Liver (tissue), 8 donors: ENCODE measurements at regions not wholly inside any gene's neighbourhood (a gene's known extent, or its start where the extent isn't known, plus 50 kb on each side); places are given as distances from the start of the nearest gene placed in this dataset.

ENCODE experiments used
- DNase-seq: peaks from one replicate; pipeline ENCODE4 v3.0.0-alpha.2; 2017; ENCODE audit warnings: low spot score
- H3K27ac ChIP-seq, 2 donors: one replicate each; pipeline ENCODE4 v1.7.0; 2013; ENCODE audit warnings: inconsistent platforms in 2 of 2, low read length in 2 of 2, control low read depth in 1 of 2, low read depth in 1 of 2, mild to moderate bottlenecking in 1 of 2
- H3K27me3 ChIP-seq, 4 donors: one replicate each; pipeline versions ENCODE4 v1.6.1 to v1.7.0; 2013; ENCODE audit warnings: low read length in 3 of 4, inconsistent platforms in 1 of 4, mild to moderate bottlenecking in 1 of 4, moderate library complexity in 1 of 4; ENCODE audit not compliant: control insufficient read depth in 4 of 4, insufficient read depth in 4 of 4
- H3K36me3 ChIP-seq, 4 donors: one replicate each; pipeline versions ENCODE4 v1.6.1 to v1.7.0; 2013; ENCODE audit warnings: low read length in 3 of 4, mild to moderate bottlenecking in 3 of 4, low read depth in 1 of 4, moderate library complexity in 1 of 4; ENCODE audit not compliant: control insufficient read depth in 4 of 4, insufficient read depth in 3 of 4
- H3K4me1 ChIP-seq, 4 donors: one replicate each; pipeline versions ENCODE4 v1.6.1 to v1.7.0; 2013; ENCODE audit warnings: low read length in 3 of 4, mild to moderate bottlenecking in 3 of 4, moderate library complexity in 1 of 4; ENCODE audit not compliant: control insufficient read depth in 4 of 4, insufficient read depth in 4 of 4
- H3K4me3 ChIP-seq, 3 donors: one replicate each; pipeline versions ENCODE4 v1.6.1 to v1.7.0; 2013; ENCODE audit warnings: low read length in 3 of 3, control low read depth in 1 of 3, low read depth in 1 of 3, mild to moderate bottlenecking in 1 of 3
- H3K9ac ChIP-seq, 2 donors: one replicate each; pipeline ENCODE4 v1.7.0; 2013; ENCODE audit warnings: low read length in 2 of 2, mild to moderate bottlenecking in 2 of 2, moderate library complexity in 2 of 2, control low read depth in 1 of 2, low read depth in 1 of 2
- H3K9me3 ChIP-seq, 4 donors: one replicate each; pipeline versions ENCODE4 v1.6.1 to v1.7.0; 2013; ENCODE audit warnings: low read length in 3 of 4; ENCODE audit not compliant: control insufficient read depth in 4 of 4
- EGR1 ChIP-seq, 2 donors: IDR thresholded peaks; 2 replicates each; pipeline ENCODE4 v1.6.1; 2016 to 2018; ENCODE audit warnings: antibody characterized with exemption in 2 of 2, low read depth in 2 of 2
- FOXA1 ChIP-seq: IDR thresholded peaks from 2 replicates; pipeline ENCODE4 v1.6.1; 2016; ENCODE audit warnings: antibody characterized with exemption
- FOXA2 ChIP-seq: IDR thresholded peaks from 2 replicates; pipeline ENCODE4 v1.6.1; 2016; ENCODE audit warnings: antibody characterized with exemption
- GABPA ChIP-seq, 2 donors: IDR thresholded peaks in 1 of 2; conservative IDR thresholded peaks in 1 of 2; 2 replicates each; pipeline ENCODE4 v1.6.1; 2016; ENCODE audit warnings: antibody characterized with exemption in 2 of 2, mild to moderate bottlenecking in 1 of 2, moderate library complexity in 1 of 2
- HNF4A ChIP-seq, 2 donors: conservative IDR thresholded peaks; 2 replicates each; pipeline ENCODE4 v1.6.1; 2016; ENCODE audit warnings: antibody characterized with exemption in 2 of 2, mild to moderate bottlenecking in 2 of 2
- HNF4G ChIP-seq: IDR thresholded peaks from 2 replicates; pipeline ENCODE4 v1.6.1; 2016; ENCODE audit warnings: antibody characterized with exemption
- JUND ChIP-seq, 2 donors: IDR thresholded peaks; 2 replicates each; pipeline ENCODE4 v1.6.1; 2016; ENCODE audit warnings: antibody characterized with exemption in 2 of 2
- NR2F2 ChIP-seq: IDR thresholded peaks from 2 replicates; pipeline ENCODE4 v1.6.1; 2016; ENCODE audit warnings: antibody characterized with exemption
- RAD21 ChIP-seq, 2 donors: IDR thresholded peaks; 2 replicates each; pipeline ENCODE4 v1.6.1; 2016; ENCODE audit warnings: antibody characterized with exemption in 2 of 2, mild to moderate bottlenecking in 2 of 2
- REST ChIP-seq: IDR thresholded peaks from 2 replicates; pipeline ENCODE4 v1.6.1; 2016; ENCODE audit warnings: antibody characterized with exemption, mild to moderate bottlenecking
- RXRA ChIP-seq, 2 donors: IDR thresholded peaks; 2 replicates each; pipeline ENCODE4 v1.6.1; 2017 to 2018; ENCODE audit warnings: antibody characterized with exemption in 2 of 2, mild to moderate bottlenecking in 1 of 2
- SP1 ChIP-seq: IDR thresholded peaks from 2 replicates; pipeline ENCODE4 v1.6.1; 2018; ENCODE audit warnings: antibody characterized with exemption, mild to moderate bottlenecking
- TAF1 ChIP-seq: conservative IDR thresholded peaks from 2 replicates; pipeline ENCODE4 v1.6.1; 2016; ENCODE audit warnings: antibody characterized with exemption, mild to moderate bottlenecking
- YY1 ChIP-seq: IDR thresholded peaks from 2 replicates; pipeline ENCODE4 v1.6.1; 2016; ENCODE audit warnings: antibody characterized with exemption, mild to moderate bottlenecking
- ZBTB33 ChIP-seq: IDR thresholded peaks from 2 replicates; pipeline ENCODE4 v1.6.1; 2016; ENCODE audit warnings: antibody characterized with exemption
- WGBS: extraction: QIAGEN DNeasy Blood & Tissue Kit; methylation state at CpG from one replicate; pipeline ENCODE4 v1.1.7; 2013; 5-methylcytosine and 5-hydroxymethylcytosine counted together
- TF ChIP-seq, protein P1 (sequence below): IDR thresholded peaks from 2 replicates; pipeline ENCODE4 v1.6.1; 2016; ENCODE audit warnings: antibody characterized with exemption
- TF ChIP-seq, protein P2 (sequence below): fragments of 150-350 bp; IDR thresholded peaks from 2 replicates; pipeline ENCODE4 v1.5.1; 2017; ENCODE audit warnings: improper control_type of control experiment, low read depth, low read length; ENCODE audit not compliant: missing input control
- TF ChIP-seq, protein P3 (sequence below): IDR thresholded peaks from 2 replicates; pipeline ENCODE4 v1.6.1; 2016; ENCODE audit warnings: antibody characterized with exemption
- donor health status: healthy.
- donor health status: healthy.
- donor health status: healthy.
- donor health status: healthy.
- donor health status: healthy.

DNA sequence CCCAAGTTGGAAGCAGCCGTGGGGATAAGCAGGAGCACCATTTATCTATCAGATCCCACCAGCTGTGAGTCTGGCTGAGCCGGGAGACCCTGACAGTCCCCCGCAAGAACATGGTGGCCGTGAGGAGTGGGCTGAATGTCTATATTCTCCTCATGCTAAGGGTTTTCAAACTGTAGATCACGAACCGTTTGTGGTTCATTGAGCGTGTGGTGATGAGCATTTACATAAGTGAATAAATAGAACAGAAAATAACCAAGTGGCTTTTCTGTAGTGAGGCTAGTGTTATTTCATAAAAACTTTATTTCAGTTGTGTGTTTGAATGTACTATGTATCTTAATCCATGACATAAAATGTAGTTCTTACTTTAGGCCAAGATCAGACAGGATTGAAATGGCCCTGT is 190.2 kb upstream of the APCDD1 start:
- DNase-seq, result no peak
- no peak overlapping the region for H3K4me3 ChIP-seq
- TF ChIP-seq TAF1 (no peak), JUND (IDR thresholded peaks at IDR 0.05) (no peak), YY1 (no peak), SP1 (no peak), RXRA (IDR thresholded peaks at IDR 0.05) (no peak), HNF4G (no peak), ZBTB33 (no peak), NR2F2 (no peak), FOXA2 (no peak), FOXA1 (no peak), HNF4A (conservative IDR thresholded peaks at IDR 0.05) (no peak), GABPA (IDR thresholded peaks at IDR 0.05 in 1 of 2, conservative IDR thresholded peaks at IDR 0.05 in 1 of 2) (no peak), REST (no peak), RAD21 (IDR thresholded peaks at IDR 0.05) (no peak), EGR1 (IDR thresholded peaks at IDR 0.05; ENCODE audit: low read depth in 2 of 2) (no peak)
- TF ChIP-seq, protein P1, sequence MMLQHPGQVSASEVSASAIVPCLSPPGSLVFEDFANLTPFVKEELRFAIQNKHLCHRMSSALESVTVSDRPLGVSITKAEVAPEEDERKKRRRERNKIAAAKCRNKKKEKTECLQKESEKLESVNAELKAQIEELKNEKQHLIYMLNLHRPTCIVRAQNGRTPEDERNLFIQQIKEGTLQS, result no peak
- TF ChIP-seq, protein P2, sequence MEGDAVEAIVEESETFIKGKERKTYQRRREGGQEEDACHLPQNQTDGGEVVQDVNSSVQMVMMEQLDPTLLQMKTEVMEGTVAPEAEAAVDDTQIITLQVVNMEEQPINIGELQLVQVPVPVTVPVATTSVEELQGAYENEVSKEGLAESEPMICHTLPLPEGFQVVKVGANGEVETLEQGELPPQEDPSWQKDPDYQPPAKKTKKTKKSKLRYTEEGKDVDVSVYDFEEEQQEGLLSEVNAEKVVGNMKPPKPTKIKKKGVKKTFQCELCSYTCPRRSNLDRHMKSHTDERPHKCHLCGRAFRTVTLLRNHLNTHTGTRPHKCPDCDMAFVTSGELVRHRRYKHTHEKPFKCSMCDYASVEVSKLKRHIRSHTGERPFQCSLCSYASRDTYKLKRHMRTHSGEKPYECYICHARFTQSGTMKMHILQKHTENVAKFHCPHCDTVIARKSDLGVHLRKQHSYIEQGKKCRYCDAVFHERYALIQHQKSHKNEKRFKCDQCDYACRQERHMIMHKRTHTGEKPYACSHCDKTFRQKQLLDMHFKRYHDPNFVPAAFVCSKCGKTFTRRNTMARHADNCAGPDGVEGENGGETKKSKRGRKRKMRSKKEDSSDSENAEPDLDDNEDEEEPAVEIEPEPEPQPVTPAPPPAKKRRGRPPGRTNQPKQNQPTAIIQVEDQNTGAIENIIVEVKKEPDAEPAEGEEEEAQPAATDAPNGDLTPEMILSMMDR, result no peak
- TF ChIP-seq, protein P3, sequence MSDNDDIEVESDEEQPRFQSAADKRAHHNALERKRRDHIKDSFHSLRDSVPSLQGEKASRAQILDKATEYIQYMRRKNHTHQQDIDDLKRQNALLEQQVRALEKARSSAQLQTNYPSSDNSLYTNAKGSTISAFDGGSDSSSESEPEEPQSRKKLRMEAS, result no peak
- no peak overlapping the region for H3K27ac ChIP-seq
- no peaks in the 10 kb centered on the region for H3K9me3 ChIP-seq
- H3K36me3 ChIP-seq, result no peaks in the 10 kb centered on the region
- H3K4me1 ChIP-seq, result no peaks in the 10 kb centered on the region
- WGBS, result 89% methylated on average over 7 of the region's 7 CpGs
- peaks cover 0 to 3% (median 0%) of the 10 kb centered on the region in 4 donors for H3K27me3 ChIP-seq
- H3K9ac ChIP-seq, result no peak overlapping the region
